Spleen (tissue), 7 donors: ENCODE measurements at regions not wholly inside any gene's neighbourhood (a gene's known extent, or its start where the extent isn't known, plus 50 kb on each side); places are given as distances from the start of the nearest gene placed in this dataset.

ENCODE experiments used
- POLR2A ChIP-seq, 3 donors: fragments of 450-650 bp; IDR thresholded peaks; one replicate each; pipeline ENCODE4 v1.5.1; 2017; ENCODE audit warnings: antibody characterized with exemption in 3 of 3, mild to moderate bottlenecking in 1 of 3
- POLR2AphosphoS5 ChIP-seq, 3 donors: sonication (generic); formaldehyde crosslinking; IDR thresholded peaks; one replicate each; pipeline ENCODE4 v1.5.1; 2017; ENCODE audit warnings: antibody characterized with exemption in 3 of 3
- TF ChIP-seq, protein P1 (sequence below), 11 experiments: fragments of 200-600 bp in 7 of 11; fragments of 450-650 bp in 4 of 11; sonication (generic) in 4 of 11; IDR thresholded peaks in 8 of 11; conservative IDR thresholded peaks in 3 of 11; 1 replicate in 7 of 11; 2 replicates in 4 of 11; pipeline versions ENCODE4 v1.4.0 to v1.8.0; 2016 to 2021; ENCODE audit warnings: antibody characterized with exemption in 11 of 11, inconsistent platforms in 4 of 11, mild to moderate bottlenecking in 1 of 11
- donor health status: DM: no; HTN: no; CAD: no; lungs with moderate emphysema.
- donor health status: DM: no; HTN: no; CAD: no.
- donor health status: DM: no; HTN: no; CAD: no.

DNA sequence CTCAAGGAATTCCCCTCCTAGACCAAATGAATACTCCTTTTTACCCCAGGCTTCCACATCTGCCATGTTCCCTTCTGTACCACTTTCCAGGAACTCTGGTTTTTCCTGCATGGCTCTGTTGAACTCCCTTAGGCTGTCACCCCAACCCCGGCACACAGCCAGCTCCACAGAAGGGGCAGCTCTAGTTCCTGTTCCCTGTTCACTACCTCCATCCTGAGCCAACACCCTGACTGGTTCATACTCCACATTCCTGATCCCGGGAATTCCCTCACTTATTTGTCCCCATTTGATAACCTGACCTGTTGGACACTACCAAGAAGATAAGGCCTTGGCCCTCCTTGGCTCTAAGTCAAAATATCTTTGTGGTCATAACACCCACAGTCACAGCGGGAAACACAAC lies 280.9 kb upstream of the RAB6C start:
- TF ChIP-seq, protein P1, sequence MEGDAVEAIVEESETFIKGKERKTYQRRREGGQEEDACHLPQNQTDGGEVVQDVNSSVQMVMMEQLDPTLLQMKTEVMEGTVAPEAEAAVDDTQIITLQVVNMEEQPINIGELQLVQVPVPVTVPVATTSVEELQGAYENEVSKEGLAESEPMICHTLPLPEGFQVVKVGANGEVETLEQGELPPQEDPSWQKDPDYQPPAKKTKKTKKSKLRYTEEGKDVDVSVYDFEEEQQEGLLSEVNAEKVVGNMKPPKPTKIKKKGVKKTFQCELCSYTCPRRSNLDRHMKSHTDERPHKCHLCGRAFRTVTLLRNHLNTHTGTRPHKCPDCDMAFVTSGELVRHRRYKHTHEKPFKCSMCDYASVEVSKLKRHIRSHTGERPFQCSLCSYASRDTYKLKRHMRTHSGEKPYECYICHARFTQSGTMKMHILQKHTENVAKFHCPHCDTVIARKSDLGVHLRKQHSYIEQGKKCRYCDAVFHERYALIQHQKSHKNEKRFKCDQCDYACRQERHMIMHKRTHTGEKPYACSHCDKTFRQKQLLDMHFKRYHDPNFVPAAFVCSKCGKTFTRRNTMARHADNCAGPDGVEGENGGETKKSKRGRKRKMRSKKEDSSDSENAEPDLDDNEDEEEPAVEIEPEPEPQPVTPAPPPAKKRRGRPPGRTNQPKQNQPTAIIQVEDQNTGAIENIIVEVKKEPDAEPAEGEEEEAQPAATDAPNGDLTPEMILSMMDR (IDR thresholded peaks at IDR 0.05 in 8 of 11, conservative IDR thresholded peaks at IDR 0.05 in 3 of 11): no peak
- TF ChIP-seq POLR2AphosphoS5 (IDR thresholded peaks at IDR 0.05) (no peak), POLR2A (IDR thresholded peaks at IDR 0.05) (no peak)
